Stimulated activated CD4-positive, alpha-beta T cell treated with anti-CD3 and anti-CD28 coated beads, Interleukin-2, amount 100 ng/mL, for 24 hours (primary cell): ENCODE measurements at regions not wholly inside any gene's neighbourhood (a gene's known extent, or its start where the extent isn't known, plus 50 kb on each side); places are given as distances from the start of the nearest gene placed in this dataset.
"Not testable (repeated sequence)": the region's sequence is repeated elsewhere in the genome, so short reads cannot be mapped to it uniquely, and the experiment has no call there.

Experiments used
- DNase-seq, 2 donors: peaks; one replicate each; pipeline ENCODE4 v3.0.0-alpha.2; 2020

DNA sequence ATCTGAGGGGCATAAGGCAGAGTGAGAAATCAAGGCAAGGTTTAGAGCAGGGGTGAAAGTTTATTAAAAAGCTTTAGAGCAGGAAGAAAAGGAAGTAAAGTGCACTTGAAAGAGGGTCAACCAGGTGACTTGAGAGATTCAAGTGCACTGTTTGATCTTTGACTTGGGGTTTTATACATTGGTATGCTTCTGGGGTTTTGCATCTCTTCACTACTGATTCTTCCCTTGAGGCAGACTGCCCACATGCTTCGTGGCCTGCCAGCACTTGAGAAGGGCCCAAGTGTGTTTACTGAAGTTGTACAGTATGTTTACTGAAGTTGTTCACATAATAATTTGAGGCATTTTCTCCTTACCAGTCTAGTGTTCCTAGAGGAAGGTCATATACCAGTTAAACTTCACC lies 367.0 kb upstream of the UBE2E2 start:
- no peak for DNase-seq

DNA sequence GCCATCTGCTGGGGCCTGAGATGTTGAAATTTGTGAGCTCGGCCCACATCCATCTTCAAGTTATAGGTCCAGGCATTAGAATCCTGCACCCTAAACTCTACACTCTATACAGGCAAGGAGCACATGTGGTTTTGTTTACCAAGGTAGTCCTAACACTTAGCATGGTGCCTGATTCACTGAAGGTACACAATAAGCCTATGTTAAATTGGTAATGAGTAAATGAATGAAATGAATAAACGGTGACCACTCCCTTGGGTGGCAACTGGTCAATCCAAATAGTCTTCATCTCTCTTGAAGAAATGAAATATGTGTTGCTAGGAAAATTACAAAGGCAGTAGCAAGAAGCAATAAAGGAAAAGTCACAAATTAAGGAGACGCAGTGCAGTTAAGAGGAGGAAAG lies 359.3 kb upstream of the UBE2E2 start:
- no peak for DNase-seq

GRCh38 chr3:22846566-22846965 lies 356.6 kb upstream of the UBE2E2 start:
- DNase-seq: no peak

DNA sequence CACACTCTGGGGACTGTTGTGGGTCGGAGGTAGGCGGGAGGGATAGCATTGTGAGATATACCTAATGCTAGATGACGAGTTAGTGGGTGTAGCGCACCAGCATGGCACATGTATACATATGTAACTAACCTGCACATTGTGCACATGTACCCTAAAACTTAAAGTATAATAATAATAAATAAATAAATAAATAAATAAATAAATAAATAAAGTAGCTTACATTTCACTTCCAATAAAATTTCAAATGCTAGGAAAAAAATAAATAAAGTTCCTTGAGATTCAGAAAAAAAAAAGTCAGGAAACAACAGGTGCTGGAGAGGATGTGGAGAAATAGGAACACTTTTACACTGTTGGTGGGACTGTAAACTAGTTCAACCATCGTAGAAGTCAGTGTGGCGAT lies 353.5 kb upstream of the UBE2E2 start:
- not testable (repeated sequence) for DNase-seq

DNA sequence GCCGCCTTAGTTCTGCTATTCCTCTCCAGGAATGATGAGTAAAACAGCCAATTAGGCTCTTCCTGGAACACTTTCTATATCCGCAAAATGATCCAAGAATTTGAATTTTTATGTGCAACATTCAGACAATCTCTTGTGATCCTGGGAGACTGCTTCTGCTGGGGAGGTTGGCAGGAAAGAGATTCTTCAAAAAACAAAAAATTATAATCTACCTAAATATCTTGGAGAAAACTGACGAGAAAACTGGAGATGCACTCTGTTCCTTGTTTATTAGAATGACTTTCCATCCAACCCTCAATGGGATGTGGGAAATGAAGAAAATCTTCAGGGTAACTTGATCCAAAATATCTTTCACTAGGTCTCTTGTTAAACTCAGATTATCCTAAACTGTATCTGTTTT lies 346.3 kb upstream of the UBE2E2 start:
- DNase-seq: no peak

DNA sequence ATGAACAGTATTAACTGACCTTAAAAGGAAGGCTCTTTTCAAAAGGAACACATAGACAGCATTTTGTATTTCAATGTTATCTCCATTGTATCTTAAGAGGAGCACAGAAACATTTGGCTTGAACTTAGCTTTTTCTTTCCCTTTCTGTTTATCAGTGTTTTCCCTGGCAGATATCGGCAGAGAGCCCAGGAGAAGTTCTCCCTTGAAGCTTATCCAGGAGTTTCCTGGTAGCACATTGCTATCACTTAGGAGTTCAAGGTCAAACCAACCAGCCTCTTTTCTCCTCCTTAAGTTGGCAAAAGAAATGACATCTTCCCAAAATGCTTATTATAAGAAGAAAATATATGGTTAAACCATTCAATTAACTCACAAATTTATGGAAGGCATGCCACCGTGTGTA lies 344.6 kb upstream of the UBE2E2 start:
- DNase-seq: no peak

- DNase-seq: no peak
These were observed 343.5 kb upstream of the UBE2E2 start for GRCh38 chr3:22859618-22860017.

DNA sequence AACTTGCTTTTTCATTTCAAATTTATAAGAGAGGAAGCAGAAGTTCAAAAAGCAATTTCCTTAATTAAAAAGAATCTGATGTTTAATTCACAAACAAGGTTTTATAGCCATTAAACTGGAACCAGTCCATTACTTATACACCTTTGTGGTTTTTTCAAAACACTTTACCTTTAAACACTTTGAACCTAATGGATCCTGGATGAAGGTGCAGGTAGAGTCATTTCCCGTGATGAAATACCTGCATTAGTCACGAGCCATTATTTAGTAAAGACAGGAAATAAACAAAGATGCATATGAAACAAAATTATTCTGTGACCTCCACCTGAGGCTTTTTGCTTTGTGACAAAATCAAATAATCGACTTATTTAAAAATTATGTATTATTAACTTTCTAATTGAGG lies 341.7 kb upstream of the UBE2E2 start:
- DNase-seq: no peak

GRCh38 chr3:22862111-22862510 lies 341.0 kb upstream of the UBE2E2 start:
- DNase-seq: no peak

DNA sequence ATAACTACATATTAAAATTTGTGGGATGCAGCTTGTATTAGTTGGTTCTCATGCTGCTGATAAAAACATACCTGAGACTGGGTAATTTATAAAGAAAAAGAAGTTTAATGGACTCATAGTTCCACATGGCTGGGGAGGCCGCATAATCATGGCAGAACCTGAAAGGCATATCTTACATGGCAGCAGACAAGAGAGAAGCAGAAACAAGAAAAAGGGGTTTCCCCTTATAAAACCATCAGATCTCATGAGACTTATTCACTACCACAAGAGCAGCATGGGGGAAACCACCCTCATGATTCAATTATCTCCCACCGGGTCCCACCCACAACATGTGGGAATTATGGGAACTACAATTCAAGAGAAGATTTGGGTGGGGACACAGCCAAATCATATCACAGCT lies 320.3 kb upstream of the UBE2E2 start:
- DNase-seq: not testable (repeated sequence)

DNA sequence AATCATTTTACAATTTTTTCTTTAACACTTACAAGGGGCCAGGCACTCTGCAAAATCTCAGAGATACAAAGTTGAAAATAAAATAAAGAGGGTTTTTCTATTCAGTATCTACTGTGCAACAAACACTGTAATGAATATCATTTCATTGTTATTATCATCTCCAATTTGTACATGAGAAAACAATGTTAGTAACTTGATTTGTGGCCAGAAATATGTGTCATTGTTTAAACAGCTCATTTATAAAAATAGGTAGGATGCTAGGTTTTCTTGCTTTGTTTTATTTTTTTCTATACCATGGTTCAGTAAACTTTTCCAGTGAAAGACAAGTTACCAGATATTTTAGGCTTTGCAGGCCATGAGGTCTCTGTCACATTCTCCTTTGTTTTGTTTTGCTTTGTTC lies 318.1 kb upstream of the UBE2E2 start:
- no peak for DNase-seq

GRCh38 chr3:22885574-22886341 lies 317.4 kb upstream of the UBE2E2 start:
- DNase-seq: no peak

DNA sequence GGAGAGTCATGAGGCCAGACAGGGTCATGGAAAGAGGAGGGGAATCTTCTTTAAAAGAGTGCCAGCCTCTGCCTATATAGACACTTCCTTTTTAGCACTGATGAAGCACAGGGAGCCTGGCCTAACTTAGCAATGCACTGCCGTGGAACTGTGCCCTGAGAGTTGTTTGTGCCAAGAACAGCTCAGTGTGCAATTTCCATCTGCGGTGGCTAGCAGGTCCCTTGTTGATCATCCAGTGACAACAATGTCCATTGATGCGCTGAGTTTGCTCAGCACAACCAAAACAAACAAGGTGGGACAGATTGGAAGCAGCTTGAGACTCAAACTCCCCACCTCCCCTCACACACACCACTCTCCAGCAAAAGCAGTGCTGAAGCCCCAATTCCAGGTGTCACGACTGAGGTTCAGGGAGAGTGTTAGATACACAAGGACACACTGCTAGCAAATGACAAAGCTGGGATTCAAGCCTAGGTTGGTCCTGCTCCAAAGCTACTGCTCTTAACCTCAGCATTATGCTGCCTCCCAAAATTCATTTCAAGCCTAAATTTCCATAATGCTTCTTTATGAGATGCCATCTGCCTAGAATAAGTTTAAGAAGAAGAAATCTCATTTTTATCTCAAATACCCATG lies 316.6 kb upstream of the UBE2E2 start:
- no peak for DNase-seq

DNA sequence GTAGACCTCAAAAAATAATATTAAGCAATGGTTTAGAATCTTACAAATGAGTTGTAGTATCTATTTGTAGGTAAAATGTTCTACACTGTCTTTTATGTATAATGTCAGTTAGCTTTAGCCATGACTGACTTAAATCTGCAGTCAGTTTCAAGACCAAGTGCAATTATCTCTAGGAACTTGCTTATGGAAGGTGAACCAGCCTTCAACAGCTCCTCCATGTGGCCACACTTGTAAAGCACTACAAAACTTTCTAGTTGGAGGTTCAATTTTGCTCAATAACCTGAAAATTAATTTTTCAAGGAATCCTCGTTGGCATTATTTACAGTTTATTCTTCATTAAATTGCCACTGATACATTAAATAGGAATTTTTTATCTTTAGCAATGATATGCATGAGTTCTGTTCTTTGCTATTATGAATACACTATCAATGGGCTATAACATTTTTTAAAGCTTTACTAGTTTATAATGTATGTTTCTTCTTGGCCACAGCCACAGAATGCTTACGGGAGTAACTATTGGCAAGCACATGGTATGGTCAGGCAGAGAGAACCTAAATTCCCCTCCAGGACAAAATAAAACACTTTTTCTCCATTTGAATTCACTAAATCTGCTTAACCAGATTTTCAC lies 315.3 kb upstream of the UBE2E2 start:
- no peak for DNase-seq

DNA sequence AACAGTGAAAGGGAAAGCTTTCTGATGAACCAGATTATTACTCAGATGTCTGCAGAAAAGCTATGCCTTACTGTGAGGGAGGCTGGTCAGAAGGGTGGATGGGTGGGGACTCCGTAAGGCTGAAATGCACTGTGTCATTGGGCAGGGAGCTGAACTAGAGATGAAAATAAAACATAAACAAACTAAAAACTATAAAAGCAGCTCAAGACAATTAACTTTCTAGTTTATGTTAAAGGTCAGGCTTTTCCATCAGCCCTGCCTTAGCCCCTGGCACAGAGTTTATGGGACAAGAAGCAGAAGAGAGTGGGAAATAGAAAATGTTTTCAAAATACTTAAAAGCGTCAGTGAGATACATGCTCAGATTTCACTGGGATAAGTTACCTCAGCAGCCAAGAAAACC lies 310.0 kb upstream of the UBE2E2 start:
- DNase-seq: no peak

GRCh38 chr3:22893644-22894325 lies 309.3 kb upstream of the UBE2E2 start:
- DNase-seq: no peak

DNA sequence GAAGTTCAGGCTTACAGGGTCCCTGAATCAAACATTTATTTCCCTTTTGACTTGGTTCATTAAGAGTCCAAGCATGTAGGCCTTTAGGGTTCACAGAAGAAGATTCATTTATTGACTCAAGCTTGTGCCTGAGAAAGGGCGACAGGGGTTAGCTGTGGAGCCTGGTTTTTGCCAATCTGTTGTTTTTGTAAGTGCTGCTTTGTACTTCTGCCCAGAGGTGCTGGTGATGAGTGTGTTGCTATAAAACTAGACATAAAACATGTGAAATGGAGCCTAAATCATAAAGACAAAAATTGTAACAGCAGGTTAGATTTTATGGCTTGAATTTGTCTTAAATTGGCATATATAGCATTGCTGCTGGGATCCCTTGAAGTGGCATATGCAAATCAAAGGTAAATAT lies 308.3 kb upstream of the UBE2E2 start:
- no peak for DNase-seq

- no peak for DNase-seq
These were observed 307.5 kb upstream of the UBE2E2 start for GRCh38 chr3:22895671-22896070.

DNA sequence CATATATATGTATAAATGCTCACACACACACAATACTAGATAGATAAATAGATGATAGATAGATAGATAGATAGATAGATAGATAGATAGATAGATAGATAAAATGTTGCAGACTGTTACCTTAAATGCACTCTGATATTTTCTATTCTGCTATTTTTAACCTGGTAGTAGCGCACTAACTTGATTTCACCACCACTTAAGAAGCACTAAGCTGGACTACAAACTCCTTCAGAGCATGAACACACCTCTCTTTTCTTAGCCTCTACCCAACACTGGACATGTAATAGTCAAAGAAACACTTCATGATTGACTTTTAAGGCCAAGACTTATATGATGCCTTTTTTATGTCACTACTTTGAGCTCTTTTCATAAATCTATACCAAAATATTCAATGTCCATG lies 304.6 kb upstream of the UBE2E2 start:
- no peak for DNase-seq

DNA sequence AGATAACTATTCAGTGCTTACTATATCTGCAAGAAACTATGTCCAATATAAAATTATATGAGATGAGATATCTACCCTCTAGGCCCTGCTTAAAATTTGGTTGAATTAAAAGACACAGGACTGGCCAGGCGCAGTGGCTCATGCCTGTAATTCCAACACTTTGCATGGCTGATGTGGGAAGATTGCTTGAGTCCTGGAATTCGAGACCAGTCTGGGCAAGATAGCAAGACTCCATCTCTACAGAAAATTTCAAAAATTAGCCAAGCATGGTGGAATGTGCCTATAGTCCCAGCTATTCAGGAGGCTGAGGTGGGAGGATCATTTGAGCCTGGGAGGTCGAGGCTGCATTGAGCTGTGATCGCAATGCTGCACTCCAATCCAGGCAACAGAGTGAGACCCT lies 303.7 kb upstream of the UBE2E2 start:
- no peak for DNase-seq

GRCh38 chr3:22900296-22900695 lies 302.8 kb upstream of the UBE2E2 start:
- no peak for DNase-seq

DNA sequence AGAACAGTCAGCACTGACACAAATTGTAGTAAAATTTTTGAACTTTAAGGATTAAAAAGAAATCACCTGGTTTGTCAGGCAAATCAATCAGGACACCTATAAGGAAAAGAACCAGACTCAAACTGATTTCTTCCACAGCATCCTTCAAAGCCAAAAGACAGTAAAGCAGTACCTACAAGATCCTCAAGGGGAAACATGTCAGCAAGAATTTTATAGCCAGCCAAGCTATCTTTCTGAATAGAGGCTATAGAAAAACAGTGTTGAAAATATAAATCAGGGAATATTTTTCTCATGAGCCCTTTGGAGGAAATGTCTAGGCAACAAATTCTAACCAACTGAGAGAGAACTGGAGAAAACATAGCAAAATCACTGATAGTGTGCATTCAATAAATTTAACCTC lies 301.4 kb upstream of the UBE2E2 start:
- no peak for DNase-seq

- DNase-seq: no peak
These were observed 295.9 kb upstream of the UBE2E2 start for GRCh38 chr3:22907161-22907780.
